Erythroblast (primary cell): ENCODE measurements at regions not wholly inside any gene's neighbourhood (a gene's known extent, or its start where the extent isn't known, plus 50 kb on each side); places are given as distances from the start of the nearest gene placed in this dataset.

Experiments
- DNase-seq, 2 experiments: peaks; one replicate each; lab custom pipeline; 2025; lab: John Stamatoyannopoulos, UW
- GATA1 ChIP-seq: IDR thresholded peaks from 2 replicates; pipeline ENCODE4 v1.6.1; 2011; ENCODE audit warnings: low read depth, mild to moderate bottlenecking, control low read depth, low read length, moderate library complexity
- POLR2A ChIP-seq: IDR thresholded peaks from 2 replicates; pipeline ENCODE4 v1.6.1; 2011; ENCODE audit warnings: mild to moderate bottlenecking, low read length

GRCh38 chr15:38687775-38688495 lies 123.3 kb upstream of the RASGRP1 start:
- no peak for DNase-seq
- TF ChIP-seq GATA1, result no peak
- TF ChIP-seq POLR2A, result no peak

GRCh38 chr15:38688761-38689160 lies 124.1 kb upstream of the RASGRP1 start:
- TF ChIP-seq POLR2A, result no peak
- TF ChIP-seq GATA1, result no peak
- no peak for DNase-seq

DNA sequence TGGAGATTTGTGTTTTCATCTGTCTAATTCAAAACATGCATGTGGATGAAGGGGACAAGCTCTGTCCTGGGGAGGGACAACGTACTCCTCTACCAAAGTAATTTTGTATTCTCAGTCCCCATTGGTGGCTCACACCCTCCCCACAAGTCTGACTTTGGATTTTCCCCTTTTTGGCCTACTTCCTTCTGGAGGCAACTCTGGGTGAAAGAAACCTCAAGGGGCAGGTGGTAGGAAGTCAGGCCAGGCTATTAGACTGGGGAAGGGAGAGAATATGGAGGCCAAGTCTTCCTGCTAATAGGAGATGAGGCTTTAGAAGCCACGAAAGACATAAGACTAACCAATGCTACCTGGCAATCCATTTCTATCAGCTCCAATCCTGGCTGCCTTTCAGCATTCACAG lies 124.9 kb upstream of the RASGRP1 start:
- DNase-seq, result no peak
- TF ChIP-seq POLR2A (no peak), GATA1 (no peak)

DNA sequence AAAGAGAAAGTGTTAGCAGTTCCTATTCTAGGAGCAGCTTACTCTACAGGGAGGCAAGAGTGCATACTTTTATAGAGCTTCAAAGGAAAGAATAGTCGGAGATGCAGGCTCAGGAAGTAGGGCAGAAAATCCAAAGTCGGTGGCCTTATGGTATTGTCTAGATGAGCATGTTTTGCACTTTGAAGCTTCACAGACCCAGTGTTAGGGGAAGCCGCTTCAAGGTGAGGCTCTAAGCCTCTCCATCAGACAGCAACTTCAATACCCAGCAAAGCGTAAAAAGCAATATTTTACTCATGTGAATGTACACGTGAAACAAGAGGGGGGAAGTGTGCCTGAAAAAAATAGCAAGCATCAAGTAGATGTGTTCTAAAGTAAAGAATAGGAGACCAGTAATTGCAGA lies 125.6 kb upstream of the RASGRP1 start:
- TF ChIP-seq GATA1 (no peak), POLR2A (no peak)
- no peak for DNase-seq

- DNase-seq, result peak; percentile 71 to 81
- TF ChIP-seq POLR2A (no peak), GATA1 (no peak)
Measured at GRCh38 chr15:38690719-38691332, 126.2 kb upstream of the RASGRP1 start.

GRCh38 chr15:38691377-38691776 lies 126.8 kb upstream of the RASGRP1 start:
- no peak for TF ChIP-seq POLR2A
- TF ChIP-seq GATA1, result no peak
- no peak for DNase-seq

GRCh38 chr15:38691965-38692788 lies 127.6 kb upstream of the RASGRP1 start:
- no peak for DNase-seq
- TF ChIP-seq GATA1, result no peak
- TF ChIP-seq POLR2A, result no peak

DNA sequence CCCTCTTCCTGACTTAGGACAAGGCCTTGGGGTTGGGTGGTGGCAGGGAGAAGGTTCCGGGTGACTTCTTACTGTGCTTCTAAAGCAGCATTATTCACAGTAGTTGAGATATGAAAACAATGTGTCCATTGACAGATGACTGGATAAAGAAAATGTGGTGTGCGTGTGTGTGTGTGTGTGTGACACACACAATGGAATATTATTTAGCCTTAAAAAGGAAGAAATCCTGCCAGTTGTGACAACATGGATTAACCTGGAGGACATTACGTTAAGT lies 128.1 kb upstream of the RASGRP1 start:
- no peak for DNase-seq
- TF ChIP-seq GATA1, result no peak
- no peak for TF ChIP-seq POLR2A

GRCh38 chr15:38695249-38696108 lies 130.9 kb upstream of the RASGRP1 start:
- TF ChIP-seq GATA1 (no peak), POLR2A (no peak)
- DNase-seq, result peak in 1 of 2 experiments; percentile 46

GRCh38 chr15:38696109-38696727 lies 131.6 kb upstream of the RASGRP1 start:
- no peak for TF ChIP-seq GATA1
- no peak for TF ChIP-seq POLR2A
- peak; percentile 9 to 23 for DNase-seq

- no peak for TF ChIP-seq POLR2A
- TF ChIP-seq GATA1, result no peak
- DNase-seq, result no peak
Measured at GRCh38 chr15:38696790-38697495, 132.3 kb upstream of the RASGRP1 start.

DNA sequence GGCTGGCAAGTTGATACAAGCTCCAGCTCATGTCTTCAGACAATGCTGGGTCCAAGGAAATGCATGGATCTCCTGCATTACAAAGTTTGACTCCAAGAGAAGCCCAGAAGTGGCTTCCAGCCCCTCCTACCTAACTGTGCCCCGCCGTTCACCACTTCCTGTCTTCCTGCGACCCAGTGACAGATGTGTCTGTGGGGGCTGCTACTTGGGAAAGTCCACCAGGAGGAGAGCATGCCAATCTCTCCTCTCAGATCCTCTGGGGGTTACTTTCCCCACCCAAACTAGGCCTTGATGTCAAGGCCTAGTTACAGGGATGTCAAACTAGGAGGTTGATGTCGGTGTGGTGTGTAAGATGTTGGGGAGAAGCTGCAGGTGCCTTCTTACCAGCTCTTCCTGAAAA lies 133.6 kb upstream of the RASGRP1 start:
- TF ChIP-seq POLR2A (no peak), GATA1 (no peak)
- DNase-seq, result no peak

DNA sequence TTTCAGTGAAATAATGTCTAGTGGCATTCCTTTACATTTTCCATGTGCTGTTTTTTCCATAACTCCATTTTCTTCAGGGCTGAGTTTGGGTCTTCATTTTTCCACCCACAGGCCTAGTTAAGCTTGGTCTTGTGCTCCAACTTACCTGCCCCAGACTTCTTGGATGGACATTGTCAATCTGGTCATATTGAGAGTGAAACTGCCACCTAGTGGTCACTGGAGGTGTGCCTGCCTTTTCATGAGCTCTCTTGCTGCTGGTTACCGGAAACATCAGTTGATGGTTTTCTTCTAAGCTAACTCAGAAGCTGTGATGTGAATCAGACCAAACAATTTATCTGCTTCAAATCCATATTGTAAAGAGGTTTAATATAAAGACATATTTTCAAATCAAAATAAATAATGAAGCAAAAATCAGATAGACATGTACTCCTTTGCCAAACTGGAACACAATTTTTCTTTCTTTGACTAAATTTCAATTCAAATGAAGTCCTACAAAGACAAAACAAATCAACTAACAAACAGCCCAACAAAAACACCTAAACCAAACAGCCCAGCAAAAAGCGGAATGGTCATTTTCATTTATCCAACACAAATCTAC lies 135.1 kb upstream of the RASGRP1 start:
- peak; percentile 48 to 72 for DNase-seq
- TF ChIP-seq GATA1 (no peak), POLR2A (no peak)
